PC-3 (cell line): ENCODE measurements at regions not wholly inside any gene's neighbourhood (a gene's known extent, or its start where the extent isn't known, plus 50 kb on each side); places are given as distances from the start of the nearest gene placed in this dataset.

Source experiments
- ATAC-seq: fragments of 200-7000 bp; cut with Tn5 transposase; 2 replicates; pipeline ENCODE4 v1.9.1; 2020; ENCODE audit warnings: mild to moderate bottlenecking, moderate library complexity
- BruUV-seq: library from RNA; stranded (reverse); fragments of 400-500 nt; replicated peaks from 2 replicates; lab custom pipeline; 2021; lab: Mats Ljungman, UMichigan
- CTCF ChIA-PET: fragments of 300-600 bp; sonication (Branson Sonifier 250); formaldehyde crosslinking; loops from one replicate; lab custom pipeline; 2022; ENCODE audit warnings: antibody characterized with exemption; lab: Charles Lee
- POLR2A ChIA-PET: fragments of 300-600 bp; sonication (Branson Sonifier 250); formaldehyde crosslinking; loops from one replicate; lab custom pipeline; 2022; ENCODE audit warnings: antibody characterized with exemption; ENCODE audit not compliant: unreplicated experiment; lab: Charles Lee
- DNase-seq: peaks from one replicate; pipeline ENCODE4 v3.0.0-alpha.2; 2015
- H2AFZ ChIP-seq: fragments of 300-600 bp; sonication (generic); 2 replicates; pipeline ENCODE4 v1.6.0; 2016; ENCODE audit warnings: antibody characterized with exemption, low read length
- H3F3A ChIP-seq: fragments of 300-600 bp; sonication (generic); one replicate; pipeline ENCODE4 v1.6.0; 2017; ENCODE audit warnings: antibody characterized with exemption, low read length, control low read depth, mild to moderate bottlenecking; ENCODE audit not compliant: unreplicated experiment
- H3K27ac ChIP-seq: fragments of 300-600 bp; sonication (generic); 2 replicates; pipeline ENCODE4 v1.5.1; 2016; ENCODE audit warnings: mild to moderate bottlenecking, low read length
- H3K27me3 ChIP-seq: fragments of 300-600 bp; sonication (generic); 2 replicates; pipeline ENCODE4 v1.6.1; 2016; ENCODE audit warnings: low read length, mixed read lengths
- H3K36me3 ChIP-seq: fragments of 300-600 bp; sonication (generic); 2 replicates; pipeline ENCODE4 v1.6.1; 2016; ENCODE audit warnings: low read depth, mixed run types, low read length, mixed read lengths
- H3K4me1 ChIP-seq: fragments of 300-600 bp; sonication (generic); 2 replicates; pipeline ENCODE4 v1.5.1; 2016; ENCODE audit warnings: low read length; ENCODE audit not compliant: insufficient read depth
- H3K4me2 ChIP-seq: fragments of 300-600 bp; sonication (generic); 2 replicates; pipeline ENCODE4 v1.6.0; 2016; ENCODE audit warnings: low read length
- H3K4me3 ChIP-seq: fragments of 300-600 bp; sonication (generic); 2 replicates; pipeline ENCODE4 v1.5.1; 2016; ENCODE audit warnings: mild to moderate bottlenecking, low read length, mixed read lengths
- H3K79me2 ChIP-seq: fragments of 300-600 bp; sonication (generic); 2 replicates; pipeline ENCODE4 v1.6.1; 2017; ENCODE audit warnings: low read length, mixed read lengths
- H3K9ac ChIP-seq: fragments of 300-600 bp; sonication (generic); 2 replicates; pipeline ENCODE4 v1.6.0; 2016; ENCODE audit warnings: mild to moderate bottlenecking, low read length
- H3K9me2 ChIP-seq: fragments of 300-600 bp; sonication (generic); replicated peaks from 2 replicates; pipeline ENCODE4 v1.6.1; 2016; ENCODE audit warnings: mixed run types, low read length, mixed read lengths
- H3K9me3 ChIP-seq: fragments of 300-600 bp; sonication (generic); 2 replicates; pipeline ENCODE4 v1.6.1; 2016; ENCODE audit warnings: low read length, mixed read lengths
- H4K20me1 ChIP-seq: fragments of 300-600 bp; sonication (generic); 2 replicates; pipeline ENCODE4 v1.6.1; 2016; ENCODE audit warnings: low read length, mixed read lengths
- EZH2 ChIP-seq: fragments of 300-600 bp; sonication (generic); IDR thresholded peaks from one replicate; pipeline ENCODE4 v1.6.1; 2017; ENCODE audit warnings: antibody characterized with exemption, mild to moderate bottlenecking, low read length; ENCODE audit not compliant: unreplicated experiment
- EZH2phosphoT487 ChIP-seq: fragments of 300-600 bp; sonication (generic); IDR thresholded peaks from 2 replicates; pipeline ENCODE4 v1.6.1; 2018; ENCODE audit warnings: mild to moderate bottlenecking, antibody characterized with exemption, low read length, borderline replicate concordance
- intact Hi-C: fragments of 100-400 bp; cut with micrococcal nuclease; formaldehyde crosslinking; loops from 2 replicates; pipeline ENCODE4 v1.9.0; 2023
- TF ChIP-seq, protein P1 (sequence below): fragments of 300-600 bp; sonication (generic); conservative IDR thresholded peaks from 2 replicates; pipeline ENCODE4 v1.5.1; 2017; ENCODE audit warnings: antibody characterized with exemption, low read depth, mild to moderate bottlenecking, low read length

GRCh38 chr15:37372064-37372463, 271.7 kb upstream of the MEIS2 start:
- Histone ChIP-seq H3K9me2 (no peaks in the 10 kb centered on the region), H2AFZ (no peak overlapping the region), H3K27me3 (peaks cover 79% of the 10 kb centered on the region), H3K36me3 (no peaks in the 10 kb centered on the region), H3K4me1 (no peaks in the 10 kb centered on the region), H3K79me2 (no peaks in the 10 kb centered on the region), H3K4me2 (no peak overlapping the region), H3K27ac (no peak overlapping the region), H3K9me3 (no peaks in the 10 kb centered on the region), H3K4me3 (no peak overlapping the region), H4K20me1 (no peaks in the 10 kb centered on the region), H3F3A (no peaks in the 10 kb centered on the region), H3K9ac (no peak overlapping the region)
- ChIA-PET POLR2A (no interaction called here), CTCF (no interaction called here)
- no peak for TF ChIP-seq EZH2phosphoT487
- no peak for TF ChIP-seq EZH2
- TF ChIP-seq, protein P1, sequence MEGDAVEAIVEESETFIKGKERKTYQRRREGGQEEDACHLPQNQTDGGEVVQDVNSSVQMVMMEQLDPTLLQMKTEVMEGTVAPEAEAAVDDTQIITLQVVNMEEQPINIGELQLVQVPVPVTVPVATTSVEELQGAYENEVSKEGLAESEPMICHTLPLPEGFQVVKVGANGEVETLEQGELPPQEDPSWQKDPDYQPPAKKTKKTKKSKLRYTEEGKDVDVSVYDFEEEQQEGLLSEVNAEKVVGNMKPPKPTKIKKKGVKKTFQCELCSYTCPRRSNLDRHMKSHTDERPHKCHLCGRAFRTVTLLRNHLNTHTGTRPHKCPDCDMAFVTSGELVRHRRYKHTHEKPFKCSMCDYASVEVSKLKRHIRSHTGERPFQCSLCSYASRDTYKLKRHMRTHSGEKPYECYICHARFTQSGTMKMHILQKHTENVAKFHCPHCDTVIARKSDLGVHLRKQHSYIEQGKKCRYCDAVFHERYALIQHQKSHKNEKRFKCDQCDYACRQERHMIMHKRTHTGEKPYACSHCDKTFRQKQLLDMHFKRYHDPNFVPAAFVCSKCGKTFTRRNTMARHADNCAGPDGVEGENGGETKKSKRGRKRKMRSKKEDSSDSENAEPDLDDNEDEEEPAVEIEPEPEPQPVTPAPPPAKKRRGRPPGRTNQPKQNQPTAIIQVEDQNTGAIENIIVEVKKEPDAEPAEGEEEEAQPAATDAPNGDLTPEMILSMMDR: no peak
- BruUV-seq: no TSS peak
- intact Hi-C loops: no loop called here
- DNase-seq: no peak
- ATAC-seq: no peak

DNA sequence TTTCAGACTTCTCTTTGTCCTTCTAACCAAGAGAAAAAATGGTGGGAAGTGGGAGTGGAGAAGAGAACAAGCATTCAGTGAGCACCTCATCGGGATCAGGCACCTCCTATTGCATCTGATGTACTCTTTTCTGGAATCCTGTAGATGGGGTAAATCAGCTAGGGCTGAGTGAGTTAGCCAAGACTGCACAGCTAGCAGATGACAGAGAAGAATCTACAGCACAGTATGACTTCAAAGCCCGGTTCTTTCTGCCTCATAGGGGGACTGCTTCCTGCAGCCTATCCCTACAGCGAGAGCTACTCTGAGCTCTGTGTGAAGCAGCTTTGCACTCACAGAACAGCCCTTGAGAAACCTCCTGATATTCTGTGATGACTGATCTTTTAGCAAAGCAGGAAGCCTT, 275.2 kb upstream of the MEIS2 start:
- no peak for DNase-seq
- POLR2A ChIA-PET: no interaction called here
- Histone ChIP-seq H4K20me1 (no peaks in the 10 kb centered on the region), H3K4me2 (no peak overlapping the region), H3K79me2 (no peaks in the 10 kb centered on the region), H3K9me2 (no peaks in the 10 kb centered on the region), H3F3A (no peaks in the 10 kb centered on the region), H3K27ac (no peak overlapping the region), H2AFZ (no peak overlapping the region), H3K9ac (no peak overlapping the region), H3K27me3 (peaks cover 67% of the 10 kb centered on the region), H3K4me3 (no peak overlapping the region), H3K9me3 (no peaks in the 10 kb centered on the region), H3K4me1 (no peaks in the 10 kb centered on the region), H3K36me3 (no peaks in the 10 kb centered on the region)
- CTCF ChIA-PET: no interaction called here
- intact Hi-C loops: no loop called here
- TF ChIP-seq, protein P1: no peak
- TF ChIP-seq EZH2 (no peak), EZH2phosphoT487 (no peak)
- no peak for ATAC-seq
- no TSS peak for BruUV-seq

GRCh38 chr15:37377428-37377827, 277.1 kb upstream of the MEIS2 start:
- DNase-seq (no peak), ATAC-seq (no peak)
- H3K27ac ChIP-seq: no peak overlapping the region
- no peak overlapping the region for H3K4me3 ChIP-seq
- ChIA-PET POLR2A (no interaction called here), CTCF (no interaction called here)
- intact Hi-C loops: no loop called here
- no peaks in the 10 kb centered on the region for H3K79me2 ChIP-seq
- no peak overlapping the region for H3K4me2 ChIP-seq
- H3F3A ChIP-seq: no peaks in the 10 kb centered on the region
- H2AFZ ChIP-seq: no peak overlapping the region
- H3K9me3 ChIP-seq: no peaks in the 10 kb centered on the region
- no peaks in the 10 kb centered on the region for H3K4me1 ChIP-seq
- no peaks in the 10 kb centered on the region for H4K20me1 ChIP-seq
- H3K9ac ChIP-seq: no peak overlapping the region
- no TSS peak for BruUV-seq
- no peak for TF ChIP-seq EZH2phosphoT487
- TF ChIP-seq EZH2: no peak
- H3K9me2 ChIP-seq: no peaks in the 10 kb centered on the region
- no peaks in the 10 kb centered on the region for H3K36me3 ChIP-seq
- peaks cover 57% of the 10 kb centered on the region for H3K27me3 ChIP-seq
